ENCODE measurements at regions not wholly inside any gene's neighbourhood (a gene's known extent, or its start where the extent isn't known, plus 50 kb on each side); places are given as distances from the start of the nearest gene placed in this dataset.

- no peak for TF ChIP-seq CTCF (IDR thresholded peaks at IDR 0.05)
- no peak for TF ChIP-seq POLR2A (IDR thresholded peaks at IDR 0.05)
Observed at GRCh38 chr6:135108692-135109091, 54.1 kb upstream of the HBS1L start.
